Naive thymus-derived CD4-positive, alpha-beta T cell (primary cell): ENCODE measurements at regions not wholly inside any gene's neighbourhood (a gene's known extent, or its start where the extent isn't known, plus 50 kb on each side); places are given as distances from the start of the nearest gene placed in this dataset.

Experiments
- ATAC-seq: fragments of 150-1000 bp; cut with Tn5 transposase; 2 replicates; pipeline ENCODE4 v1.10.0; 2021; ENCODE audit warnings: mild to moderate bottlenecking, moderate library complexity
- CTCF ChIA-PET: fragments of 350-600 bp; sonication (Branson Sonifier 250); formaldehyde crosslinking; loops from one replicate; lab custom pipeline; 2021; ENCODE audit warnings: antibody characterized with exemption; lab: Charles Lee
- POLR2A ChIA-PET: fragments of 350-600 bp; sonication (Branson Sonifier 250); formaldehyde crosslinking; loops from one replicate; lab custom pipeline; 2021; ENCODE audit warnings: antibody characterized with exemption, inconsistent platforms; lab: Charles Lee
- DNase-seq, 9 donors: peaks; one replicate each; pipeline versions ENCODE4 v3.0.0 to v3.0.0-alpha.2; 2020 to 2022; ENCODE audit warnings: mixed read lengths in 1 of 9
- H3K27ac ChIP-seq: one replicate; pipeline ENCODE4 v1.7.0; 2013; ENCODE audit warnings: mild to moderate bottlenecking, low read depth, low read length, moderate library complexity
- H3K27me3 ChIP-seq, 2 donors: one replicate each; pipeline ENCODE4 v1.7.0; 2013; ENCODE audit warnings: low read length in 2 of 2, mild to moderate bottlenecking in 2 of 2, moderate library complexity in 2 of 2; ENCODE audit not compliant: control insufficient read depth in 2 of 2, insufficient read depth in 2 of 2
- H3K36me3 ChIP-seq, 3 experiments: 1 replicate in 2 of 3; 2 replicates in 1 of 3; pipeline ENCODE4 v1.7.0; 2013; ENCODE audit warnings: low read length in 3 of 3, mild to moderate bottlenecking in 3 of 3, moderate library complexity in 1 of 3; ENCODE audit not compliant: insufficient read depth in 3 of 3, control insufficient read depth in 2 of 3
- H3K4me1 ChIP-seq, 2 donors: one replicate each; pipeline ENCODE4 v1.7.0; 2013; ENCODE audit warnings: low read length in 2 of 2, mild to moderate bottlenecking in 2 of 2, moderate library complexity in 1 of 2; ENCODE audit not compliant: control insufficient read depth in 2 of 2, insufficient read depth in 2 of 2
- H3K4me3 ChIP-seq: 2 replicates; pipeline ENCODE4 v1.7.0; 2013; ENCODE audit warnings: mild to moderate bottlenecking, low read length
- H3K9me3 ChIP-seq, 3 experiments: 1 replicate in 2 of 3; 2 replicates in 1 of 3; pipeline ENCODE4 v1.7.0; 2013; ENCODE audit warnings: low read length in 3 of 3; ENCODE audit not compliant: control insufficient read depth in 2 of 3
- H3K27ac Mint-ChIP-seq, 9 donors: one replicate each; pipeline ENCODE4 v1.8.0; 2020 to 2022; ENCODE audit warnings: mixed read lengths in 9 of 9, mild to moderate bottlenecking in 8 of 9, moderate library complexity in 5 of 9, inconsistent platforms in 2 of 9
- H3K27me3 Mint-ChIP-seq, 5 donors: one replicate each; pipeline ENCODE4 v1.8.0; 2021 to 2022; ENCODE audit warnings: mixed read lengths in 5 of 5, mild to moderate bottlenecking in 1 of 5
- H3K36me3 Mint-ChIP-seq, 5 donors: one replicate each; pipeline ENCODE4 v1.8.0; 2020 to 2022; ENCODE audit warnings: mixed read lengths in 5 of 5, mild to moderate bottlenecking in 3 of 5, inconsistent platforms in 1 of 5
- H3K4me1 Mint-ChIP-seq, 7 donors: one replicate each; pipeline ENCODE4 v1.8.0; 2020 to 2022; ENCODE audit warnings: mixed read lengths in 7 of 7, mild to moderate bottlenecking in 3 of 7, inconsistent platforms in 1 of 7
- H3K4me3 Mint-ChIP-seq, 10 donors: one replicate each; pipeline ENCODE4 v1.8.0; 2020 to 2022; ENCODE audit warnings: mild to moderate bottlenecking in 10 of 10, mixed read lengths in 10 of 10, moderate library complexity in 6 of 10, inconsistent platforms in 2 of 10
- H3K9me3 Mint-ChIP-seq, 11 donors: one replicate each; pipeline ENCODE4 v1.8.0; 2020 to 2022; ENCODE audit warnings: mixed read lengths in 11 of 11, mild to moderate bottlenecking in 4 of 11, inconsistent platforms in 1 of 11, moderate library complexity in 1 of 11
- intact Hi-C, 2 donors: fragments of 100-400 bp; cut with micrococcal nuclease; formaldehyde crosslinking; loops; one replicate each; pipeline ENCODE4 v1.15.1; 2023

DNA sequence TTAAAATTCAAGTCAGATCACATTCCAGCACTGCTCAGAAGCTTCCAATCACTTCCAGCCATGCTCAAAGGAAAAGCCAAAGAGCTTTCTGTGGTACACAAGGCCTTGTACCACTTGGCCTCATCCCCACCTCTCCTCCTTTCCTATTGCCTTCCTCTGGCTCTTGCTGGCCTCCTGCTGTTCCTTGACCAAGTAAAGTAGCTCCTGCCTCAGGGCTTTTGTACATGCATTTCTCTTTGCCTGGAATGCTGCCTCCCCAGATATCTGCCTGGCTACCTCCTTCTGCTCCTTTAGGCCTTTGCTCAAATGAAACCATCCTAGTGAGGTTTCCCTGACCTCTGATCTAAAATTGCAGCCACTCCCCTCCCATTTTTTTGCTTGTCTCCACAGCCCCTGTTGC lies 51.2 kb upstream of the TCL1B start:
- ChIA-PET POLR2A (no interaction called here), CTCF (no interaction called here)
- no peak overlapping the region for H3K27ac ChIP-seq
- H3K4me1 Mint-ChIP-seq, result peaks cover 0 to 5% (median 0%) of the 10 kb centered on the region in 7 donors
- no peaks in the 10 kb centered on the region for H3K4me1 ChIP-seq
- ATAC-seq (no peak), DNase-seq (no peak)
- no peaks in the 10 kb centered on the region for H3K36me3 ChIP-seq
- H3K27me3 Mint-ChIP-seq, result peaks cover 0 to 52% (median 30%) of the 10 kb centered on the region in 5 donors
- peaks cover 0 to 9% (median 0%) of the 10 kb centered on the region in 5 donors for H3K36me3 Mint-ChIP-seq
- no peak overlapping the region for H3K27ac Mint-ChIP-seq
- H3K27me3 ChIP-seq, result peaks cover 0 to 5% of the 10 kb centered on the region in 2 donors
- H3K4me3 ChIP-seq, result no peak overlapping the region
- H3K9me3 ChIP-seq, result no peaks in the 10 kb centered on the region
- no peak overlapping the region for H3K4me3 Mint-ChIP-seq
- intact Hi-C loops, result no loop called here
- peaks cover 0 to 22% (median 7%) of the 10 kb centered on the region in 11 donors for H3K9me3 Mint-ChIP-seq
